Smooth muscle cell (in vitro differentiated cells): ENCODE measurements at regions not wholly inside any gene's neighbourhood (a gene's known extent, or its start where the extent isn't known, plus 50 kb on each side); places are given as distances from the start of the nearest gene placed in this dataset.
"Not testable (repeated sequence)": the region's sequence is repeated elsewhere in the genome, so short reads cannot be mapped to it uniquely, and the experiment has no call there.

ENCODE experiments used
- DNase-seq: peaks from one replicate; lab custom pipeline; 2025; ENCODE audit not compliant: unreplicated experiment; lab: John Stamatoyannopoulos, UW
- H2AFZ ChIP-seq: fragments of 200-600 bp; sonication (generic); 2 replicates; pipeline ENCODE4 v1.6.0; 2016; ENCODE audit warnings: antibody characterized with exemption, low read depth, mild to moderate bottlenecking
- H3F3A ChIP-seq: fragments of 200-600 bp; sonication (generic); 2 replicates; pipeline ENCODE4 v1.6.0; 2017; ENCODE audit warnings: antibody characterized with exemption, low read depth
- H3K27ac ChIP-seq: fragments of 200-600 bp; sonication (generic); 2 replicates; pipeline ENCODE4 v1.5.1; 2016; ENCODE audit warnings: low read depth, mild to moderate bottlenecking
- H3K27me3 ChIP-seq: fragments of 200-600 bp; sonication (generic); 2 replicates; pipeline ENCODE4 v1.6.1; 2016; ENCODE audit warnings: low read depth, mild to moderate bottlenecking
- H3K36me3 ChIP-seq: fragments of 200-600 bp; sonication (generic); 2 replicates; pipeline ENCODE4 v1.5.1; 2016; ENCODE audit warnings: low read depth
- H3K4me1 ChIP-seq: fragments of 200-600 bp; sonication (generic); 2 replicates; pipeline ENCODE4 v1.5.1; 2016; ENCODE audit warnings: low read depth
- H3K4me2 ChIP-seq: fragments of 200-600 bp; sonication (generic); 2 replicates; pipeline ENCODE4 v1.6.0; 2016; ENCODE audit warnings: mild to moderate bottlenecking
- H3K4me3 ChIP-seq: fragments of 200-600 bp; sonication (generic); 2 replicates; pipeline ENCODE4 v1.5.1; 2016; ENCODE audit warnings: mild to moderate bottlenecking
- H3K79me2 ChIP-seq: fragments of 200-600 bp; sonication (generic); 2 replicates; pipeline ENCODE4 v1.6.0; 2016; ENCODE audit warnings: low read depth, mild to moderate bottlenecking
- H3K9ac ChIP-seq: fragments of 200-600 bp; sonication (generic); 2 replicates; pipeline ENCODE4 v1.6.0; 2016; ENCODE audit warnings: low read depth
- H3K9me3 ChIP-seq: fragments of 200-600 bp; sonication (generic); replicated peaks from 2 replicates; pipeline ENCODE4 v1.5.1; 2016; ENCODE audit warnings: low read depth
- H4K20me1 ChIP-seq: fragments of 200-600 bp; sonication (generic); 2 replicates; pipeline ENCODE4 v1.6.0; 2016; ENCODE audit warnings: low read depth
- WGBS: methylation state at CpG from one replicate; pipeline ENCODE4 v1.1.7; 2016; ENCODE audit warnings: low lambda C conversion rate; 5-methylcytosine and 5-hydroxymethylcytosine counted together
- TF ChIP-seq, protein P1 (sequence below): fragments of 200-600 bp; sonication (generic); IDR thresholded peaks from 2 replicates; pipeline ENCODE4 v1.5.1; 2017; ENCODE audit warnings: borderline replicate concordance, mild to moderate bottlenecking, antibody characterized with exemption; ENCODE audit not compliant: insufficient read depth, poor library complexity, severe bottlenecking

DNA sequence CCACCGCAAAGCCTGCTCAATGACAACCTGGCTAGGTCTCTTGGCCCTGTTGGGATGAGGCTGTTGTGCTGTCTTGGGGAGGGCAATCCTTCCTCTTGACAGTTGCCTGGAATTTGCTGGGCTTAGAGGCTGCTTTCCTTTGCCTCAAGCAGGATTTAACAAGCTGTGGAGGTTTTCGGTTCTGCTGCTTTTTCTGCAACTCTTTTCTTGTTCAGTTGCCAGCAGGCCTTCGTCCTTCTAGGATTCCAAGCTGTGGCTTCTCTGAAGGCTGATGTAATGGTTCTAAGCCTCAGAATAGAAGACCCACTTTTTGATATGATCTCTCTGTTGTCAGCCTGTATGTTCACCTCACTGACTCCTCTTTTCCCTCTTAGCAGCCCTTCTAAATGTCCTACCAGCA is 149.5 kb upstream of the HS3ST4 start:
- WGBS: 41% methylated on average over 3 of the region's 3 CpGs

DNA sequence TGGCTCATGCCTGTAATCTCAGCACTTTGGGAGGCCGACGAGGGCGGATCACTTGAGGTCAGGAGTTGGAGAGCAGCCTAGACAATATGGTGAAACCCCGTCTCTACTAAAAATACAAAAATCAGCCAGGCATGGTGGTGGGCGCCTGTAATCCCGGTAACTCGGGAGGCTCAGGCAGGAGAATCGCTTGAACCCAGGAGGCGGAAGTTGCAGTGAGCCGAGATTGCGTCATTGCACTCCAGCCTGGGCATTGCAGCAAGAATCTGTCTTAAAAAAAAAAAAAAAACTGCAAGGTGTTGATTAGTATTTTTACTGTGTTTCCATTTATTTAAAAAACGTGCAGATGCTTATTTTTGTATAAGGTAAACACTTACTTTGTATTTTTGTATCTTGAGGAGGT is 152.0 kb upstream of the HS3ST4 start:
- not testable (repeated sequence) for DNase-seq, H3F3A ChIP-seq, H3K36me3 ChIP-seq, H4K20me1 ChIP-seq, H3K4me1 ChIP-seq, H3K27me3 ChIP-seq, H3K27ac ChIP-seq, H3K9me3 ChIP-seq, H3K9ac ChIP-seq, H2AFZ ChIP-seq, H3K4me3 ChIP-seq, H3K79me2 ChIP-seq, H3K4me2 ChIP-seq
- WGBS: 90% methylated on average over 12 of the region's 12 CpGs

More for the DNA sequence above, 149.5 kb upstream of the HS3ST4 start:
- Histone ChIP-seq H4K20me1 (no peaks in the 10 kb centered on the region), H3K79me2 (no peaks in the 10 kb centered on the region), H3K4me3 (no peak overlapping the region), H3K27ac (no peak overlapping the region), H2AFZ (peak overlapping the region; percentile 39), H3K36me3 (no peaks in the 10 kb centered on the region), H3K9me3 (no peaks in the 10 kb centered on the region), H3K4me1 (no peaks in the 10 kb centered on the region), H3K4me2 (no peak overlapping the region), H3K9ac (no peak overlapping the region), H3K27me3 (no peaks in the 10 kb centered on the region), H3F3A (no peaks in the 10 kb centered on the region)
- no peak for DNase-seq
- TF ChIP-seq, protein P1, sequence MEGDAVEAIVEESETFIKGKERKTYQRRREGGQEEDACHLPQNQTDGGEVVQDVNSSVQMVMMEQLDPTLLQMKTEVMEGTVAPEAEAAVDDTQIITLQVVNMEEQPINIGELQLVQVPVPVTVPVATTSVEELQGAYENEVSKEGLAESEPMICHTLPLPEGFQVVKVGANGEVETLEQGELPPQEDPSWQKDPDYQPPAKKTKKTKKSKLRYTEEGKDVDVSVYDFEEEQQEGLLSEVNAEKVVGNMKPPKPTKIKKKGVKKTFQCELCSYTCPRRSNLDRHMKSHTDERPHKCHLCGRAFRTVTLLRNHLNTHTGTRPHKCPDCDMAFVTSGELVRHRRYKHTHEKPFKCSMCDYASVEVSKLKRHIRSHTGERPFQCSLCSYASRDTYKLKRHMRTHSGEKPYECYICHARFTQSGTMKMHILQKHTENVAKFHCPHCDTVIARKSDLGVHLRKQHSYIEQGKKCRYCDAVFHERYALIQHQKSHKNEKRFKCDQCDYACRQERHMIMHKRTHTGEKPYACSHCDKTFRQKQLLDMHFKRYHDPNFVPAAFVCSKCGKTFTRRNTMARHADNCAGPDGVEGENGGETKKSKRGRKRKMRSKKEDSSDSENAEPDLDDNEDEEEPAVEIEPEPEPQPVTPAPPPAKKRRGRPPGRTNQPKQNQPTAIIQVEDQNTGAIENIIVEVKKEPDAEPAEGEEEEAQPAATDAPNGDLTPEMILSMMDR: no peak

- H3K27me3 ChIP-seq: no peaks in the 10 kb centered on the region
- H3K4me2 ChIP-seq: no peak overlapping the region
- no peak for DNase-seq
- no peak overlapping the region for H3K9ac ChIP-seq
- H3K4me1 ChIP-seq: no peaks in the 10 kb centered on the region
- H3K4me3 ChIP-seq: no peak overlapping the region
- H3K9me3 ChIP-seq: no peaks in the 10 kb centered on the region
- no peaks in the 10 kb centered on the region for H3K79me2 ChIP-seq
- no peaks in the 10 kb centered on the region for H3F3A ChIP-seq
- no peak overlapping the region for H2AFZ ChIP-seq
- no peak overlapping the region for H3K27ac ChIP-seq
- TF ChIP-seq, protein P1: no peak
- H3K36me3 ChIP-seq: no peaks in the 10 kb centered on the region
- 51% methylated on average over 6 of the region's 6 CpGs for WGBS
- H4K20me1 ChIP-seq: no peaks in the 10 kb centered on the region
These were observed 168.6 kb upstream of the HS3ST4 start for GRCh38 chr16:25523183-25523582.

GRCh38 chr16:25512041-25512440 is 179.7 kb upstream of the HS3ST4 start:
- TF ChIP-seq, protein P1: no peak
- H3K9ac ChIP-seq: no peak overlapping the region
- no peaks in the 10 kb centered on the region for H3K79me2 ChIP-seq
- H2AFZ ChIP-seq: no peak overlapping the region
- no peak for DNase-seq
- no peak overlapping the region for H3K4me3 ChIP-seq
- no peak overlapping the region for H3K27ac ChIP-seq
- no peaks in the 10 kb centered on the region for H3K27me3 ChIP-seq
- H3K4me2 ChIP-seq: no peak overlapping the region
- no peaks in the 10 kb centered on the region for H4K20me1 ChIP-seq
- H3F3A ChIP-seq: no peaks in the 10 kb centered on the region
- H3K36me3 ChIP-seq: no peaks in the 10 kb centered on the region
- no peaks in the 10 kb centered on the region for H3K4me1 ChIP-seq
- no peaks in the 10 kb centered on the region for H3K9me3 ChIP-seq
